Pancreas (tissue), 10 donors: ENCODE measurements at regions not wholly inside any gene's neighbourhood (a gene's known extent, or its start where the extent isn't known, plus 50 kb on each side); places are given as distances from the start of the nearest gene placed in this dataset.

Experiments used
- ATAC-seq, 4 donors: fragments of 200-7000 bp; cut with Tn5 transposase; one replicate each; pipeline versions ENCODE4 v1.8.0 to v1.9.1; 2020; ENCODE audit warnings: mild to moderate bottlenecking in 4 of 4, moderate library complexity in 4 of 4
- DNase-seq, 6 donors: peaks; one replicate each; pipeline ENCODE4 v3.0.0-alpha.2; 2020
- FAIRE-seq: peaks from 2 replicates; lab custom pipeline; 2012; peaks lifted over from hg19 to GRCh38; lab: Jason Lieb, UNC
- H3K27ac ChIP-seq, 4 donors: fragments of 200-600 bp; sonication (generic); 1 replicate in 3 of 4; 2 replicates in 1 of 4; pipeline versions ENCODE4 v1.5.0 to v1.8.0; 2020
- H3K27me3 ChIP-seq, 4 donors: fragments of 200-600 bp; one replicate each; pipeline ENCODE4 v1.8.0; 2021
- H3K36me3 ChIP-seq, 3 donors: fragments of 200-600 bp; sonication (generic) in 1 of 3; one replicate each; pipeline versions ENCODE4 v1.5.0 to v1.8.0; 2020 to 2021
- H3K4me1 ChIP-seq, 3 donors: fragments of 200-600 bp; one replicate each; pipeline ENCODE4 v1.8.0; 2021
- H3K4me3 ChIP-seq, 4 donors: fragments of 200-600 bp; sonication (generic) in 2 of 4; one replicate each; pipeline versions ENCODE4 v1.5.0 to v1.8.0; 2020 to 2021
- H3K9me3 ChIP-seq, 4 donors: fragments of 200-600 bp; one replicate each; pipeline ENCODE4 v1.8.0; 2021
- WGBS, 2 donors: extraction: QIAGEN DNeasy Blood & Tissue Kit; methylation state at CpG; one replicate each; pipeline ENCODE4 v1.1.7; 2013; 5-methylcytosine and 5-hydroxymethylcytosine counted together
- intact Hi-C, 3 donors: fragments of 100-400 bp; cut with DNase I; formaldehyde crosslinking; loops; one replicate each; pipeline versions ENCODE4 v1.11.1 to v1.14.2; 2022
- TF ChIP-seq, protein P1 (sequence below), 4 donors: fragments of 200-600 bp; sonication (generic) in 3 of 4; IDR thresholded peaks; one replicate each; pipeline versions ENCODE4 v1.5.0 to v1.8.0; 2021; ENCODE audit warnings: antibody characterized with exemption in 4 of 4
- donor health status: healthy with polysubstance abuse.
- donor health status: DM: no; HTN: no; CAD: no; lungs with moderate emphysema.
- donor health status: DM: no; HTN: no; CAD: no.
- donor health status: control.
- donor health status: control.
- donor health status: Bipolar disorder and iron deficiency.
- donor health status: DM: yes; HTN: yes; CAD: no.
- donor health status: DM: no; HTN: no; CAD: no.
- donor health status: DM: no; HTN: no; CAD: no.
- donor health status: DM: yes; HTN: yes; CAD: no.

DNA sequence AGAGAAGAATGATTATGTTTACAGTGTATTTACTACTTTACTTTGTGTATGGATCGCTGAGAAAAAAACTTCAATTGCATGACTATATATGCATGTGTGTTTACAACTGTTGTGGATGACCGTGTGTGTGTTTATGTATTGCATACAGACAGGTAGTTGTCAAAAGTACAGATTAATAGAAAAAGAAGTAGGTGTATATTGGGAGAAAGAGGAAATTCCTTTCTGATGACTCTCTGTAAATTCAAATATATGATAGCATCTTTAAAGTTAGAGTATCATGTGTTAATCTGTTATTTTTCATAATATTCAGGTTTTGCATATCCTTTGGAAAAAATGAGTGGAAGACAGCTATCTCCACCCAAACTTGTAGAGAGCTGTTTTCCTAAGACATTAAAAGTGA lies 160.4 kb upstream of the AGR3 start:
- DNase-seq, result no peak
- 85 to 90% methylated on average over 2 of the region's 2 CpGs for WGBS, 2 donors
- H3K27me3 ChIP-seq, result no peaks in the 10 kb centered on the region
- no peaks in the 10 kb centered on the region for H3K9me3 ChIP-seq
- ATAC-seq, result no peak
- no peak for FAIRE-seq
- peaks cover 0 to 29% (median 4%) of the 10 kb centered on the region in 3 donors for H3K4me1 ChIP-seq
- TF ChIP-seq, protein P1, sequence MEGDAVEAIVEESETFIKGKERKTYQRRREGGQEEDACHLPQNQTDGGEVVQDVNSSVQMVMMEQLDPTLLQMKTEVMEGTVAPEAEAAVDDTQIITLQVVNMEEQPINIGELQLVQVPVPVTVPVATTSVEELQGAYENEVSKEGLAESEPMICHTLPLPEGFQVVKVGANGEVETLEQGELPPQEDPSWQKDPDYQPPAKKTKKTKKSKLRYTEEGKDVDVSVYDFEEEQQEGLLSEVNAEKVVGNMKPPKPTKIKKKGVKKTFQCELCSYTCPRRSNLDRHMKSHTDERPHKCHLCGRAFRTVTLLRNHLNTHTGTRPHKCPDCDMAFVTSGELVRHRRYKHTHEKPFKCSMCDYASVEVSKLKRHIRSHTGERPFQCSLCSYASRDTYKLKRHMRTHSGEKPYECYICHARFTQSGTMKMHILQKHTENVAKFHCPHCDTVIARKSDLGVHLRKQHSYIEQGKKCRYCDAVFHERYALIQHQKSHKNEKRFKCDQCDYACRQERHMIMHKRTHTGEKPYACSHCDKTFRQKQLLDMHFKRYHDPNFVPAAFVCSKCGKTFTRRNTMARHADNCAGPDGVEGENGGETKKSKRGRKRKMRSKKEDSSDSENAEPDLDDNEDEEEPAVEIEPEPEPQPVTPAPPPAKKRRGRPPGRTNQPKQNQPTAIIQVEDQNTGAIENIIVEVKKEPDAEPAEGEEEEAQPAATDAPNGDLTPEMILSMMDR (IDR thresholded peaks at IDR 0.05), result no peak
- H3K4me3 ChIP-seq, result no peak overlapping the region
- H3K27ac ChIP-seq, result no peak overlapping the region
- intact Hi-C loops, result no loop called here
- no peaks in the 10 kb centered on the region for H3K36me3 ChIP-seq

DNA sequence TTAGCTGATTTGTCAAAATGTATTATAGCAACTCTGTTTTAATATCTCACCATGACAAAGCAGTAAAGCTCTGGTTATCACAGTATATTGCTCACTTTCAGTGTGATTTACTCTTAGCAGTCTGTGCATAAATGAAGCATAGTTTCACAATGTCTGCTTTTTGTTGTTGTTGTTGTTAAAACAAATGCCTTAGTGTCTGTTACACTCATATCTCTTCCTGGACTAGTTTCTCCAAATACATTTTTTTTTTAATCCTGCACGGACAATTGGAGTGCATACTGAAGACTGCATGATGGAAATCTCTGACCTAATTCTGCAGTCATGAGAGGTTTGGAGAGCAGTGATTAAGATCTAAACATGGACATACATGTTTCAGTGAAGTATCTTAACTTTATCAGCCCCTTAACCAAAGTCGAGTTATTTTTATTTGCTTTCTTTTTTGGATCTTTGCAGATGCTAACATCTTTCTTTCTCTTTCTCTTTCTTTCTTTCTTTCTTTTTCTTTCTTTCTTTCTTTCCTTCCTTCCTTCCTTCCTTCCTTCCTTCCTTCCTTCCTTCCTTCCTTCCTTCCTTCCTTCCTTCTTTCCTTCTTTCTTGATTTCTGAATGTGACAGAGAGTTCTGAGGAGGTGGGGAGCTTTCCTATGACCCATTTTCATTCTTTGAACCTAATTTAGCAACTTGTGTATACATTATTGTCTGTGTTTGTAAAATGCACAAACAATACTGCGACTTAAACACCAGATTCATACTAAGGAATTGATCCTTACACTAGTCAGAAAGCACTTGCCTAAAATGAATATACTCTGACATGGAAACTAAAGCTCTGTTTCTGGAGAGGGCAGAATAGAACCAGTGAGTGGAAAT lies 161.5 kb upstream of the AGR3 start:
- no peak overlapping the region for H3K4me3 ChIP-seq
- ATAC-seq, result no peak
- WGBS, 2 donors, result 57 to 69% methylated on average over 3 of the region's 3 CpGs
- no peak for FAIRE-seq
- peaks cover 0 to 29% (median 4%) of the 10 kb centered on the region in 3 donors for H3K4me1 ChIP-seq
- H3K36me3 ChIP-seq, result no peaks in the 10 kb centered on the region
- intact Hi-C loops, result no loop called here
- no peaks in the 10 kb centered on the region for H3K9me3 ChIP-seq
- H3K27me3 ChIP-seq, result no peaks in the 10 kb centered on the region
- TF ChIP-seq, protein P1 (IDR thresholded peaks at IDR 0.05), result no peak
- no peak overlapping the region for H3K27ac ChIP-seq
- no peak for DNase-seq

DNA sequence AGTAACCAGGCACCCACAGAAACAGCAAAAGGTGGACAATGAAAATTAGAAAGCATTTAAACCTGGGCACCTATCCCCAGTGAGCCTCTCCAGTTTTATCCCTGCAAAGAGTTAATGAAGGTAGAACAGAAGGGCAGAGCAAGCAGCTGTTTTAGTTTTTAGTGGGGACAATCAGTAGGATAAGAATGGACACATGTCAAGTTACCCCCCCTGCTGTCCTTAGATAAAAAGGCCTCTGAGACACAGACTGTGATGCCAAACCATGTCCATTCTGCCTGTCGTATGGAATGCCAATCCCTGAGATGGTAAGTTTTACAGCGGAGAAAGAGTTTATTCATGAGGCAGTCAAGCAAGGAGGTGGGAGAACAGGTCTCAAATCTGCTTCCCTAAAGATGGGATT lies 162.6 kb upstream of the AGR3 start:
- ATAC-seq (no peak), DNase-seq (no peak), FAIRE-seq (no peak)
- Histone ChIP-seq H3K4me1 (peaks cover 0 to 29% (median 4%) of the 10 kb centered on the region in 3 donors), H3K27ac (no peak overlapping the region), H3K27me3 (no peaks in the 10 kb centered on the region), H3K4me3 (no peak overlapping the region), H3K36me3 (no peaks in the 10 kb centered on the region), H3K9me3 (no peaks in the 10 kb centered on the region)
- WGBS, 2 donors, result 85% methylated on average over 2 of the region's 2 CpGs
- TF ChIP-seq, protein P1 (IDR thresholded peaks at IDR 0.05), result no peak
- intact Hi-C loops, result no loop called here

DNA sequence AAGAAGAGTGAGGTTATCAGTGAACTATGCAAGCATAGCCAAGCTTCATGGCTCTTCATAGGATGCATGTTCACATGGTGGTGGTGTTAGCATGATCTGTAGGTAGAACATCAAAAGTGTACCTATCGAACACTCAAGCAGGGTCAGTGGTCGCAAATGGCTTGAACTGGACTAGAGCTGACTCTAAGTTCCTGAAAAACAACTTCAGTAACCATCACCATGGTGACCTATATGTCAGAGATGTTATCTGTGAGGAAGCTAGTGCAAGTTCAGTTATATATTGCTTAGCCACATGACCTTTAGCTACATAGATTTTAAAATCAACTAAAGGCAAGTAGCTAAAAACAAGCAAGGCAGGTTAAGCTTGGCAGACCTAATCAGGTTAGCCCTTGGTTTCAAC lies 163.1 kb upstream of the AGR3 start:
- H3K4me3 ChIP-seq, result no peak overlapping the region
- H3K27ac ChIP-seq, result no peak overlapping the region
- no peaks in the 10 kb centered on the region for H3K9me3 ChIP-seq
- TF ChIP-seq, protein P1 (IDR thresholded peaks at IDR 0.05), result no peak
- H3K36me3 ChIP-seq, result no peaks in the 10 kb centered on the region
- 91 to 93% methylated on average over 2 of the region's 2 CpGs for WGBS, 2 donors
- intact Hi-C loops, result no loop called here
- ATAC-seq (no peak), DNase-seq (no peak), FAIRE-seq (no peak)
- H3K27me3 ChIP-seq, result no peaks in the 10 kb centered on the region
- H3K4me1 ChIP-seq, result peaks cover 0 to 24% (median 4%) of the 10 kb centered on the region in 3 donors

DNA sequence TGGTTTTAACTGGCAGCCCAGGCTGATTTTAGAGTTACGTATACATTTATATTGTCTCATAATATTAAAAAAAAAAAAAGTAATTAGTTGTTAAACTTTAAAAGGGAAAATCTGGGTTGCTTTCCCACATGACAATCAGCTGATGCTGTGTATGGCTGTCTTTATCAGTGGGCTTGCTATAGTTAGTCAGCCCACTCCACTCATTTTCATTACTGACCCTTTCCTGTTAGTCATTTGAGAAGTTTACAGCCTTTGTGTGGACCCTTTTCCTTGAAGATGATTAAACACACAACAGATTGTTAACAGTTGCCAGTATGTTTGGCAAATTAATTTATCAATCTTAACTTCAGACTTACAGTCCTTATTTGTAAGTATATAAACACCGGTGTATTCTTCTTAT lies 164.5 kb upstream of the AGR3 start:
- TF ChIP-seq, protein P1 (IDR thresholded peaks at IDR 0.05), result no peak
- no peaks in the 10 kb centered on the region for H3K27me3 ChIP-seq
- no peak for FAIRE-seq

More for the DNA sequence above, 164.5 kb upstream of the AGR3 start:
- intact Hi-C loops, result no loop called here
- no peak for ATAC-seq
- Histone ChIP-seq H3K27ac (no peak overlapping the region), H3K9me3 (no peaks in the 10 kb centered on the region), H3K36me3 (no peaks in the 10 kb centered on the region), H3K4me1 (peaks cover 0 to 10% (median 4%) of the 10 kb centered on the region in 3 donors), H3K4me3 (no peak overlapping the region)
- DNase-seq, result no peak
- 90 to 92% methylated on average over 2 of the region's 2 CpGs for WGBS, 2 donors
